ENCODE measurements at regions not wholly inside any gene's neighbourhood (a gene's known extent, or its start where the extent isn't known, plus 50 kb on each side); places are given as distances from the start of the nearest gene placed in this dataset.

DNA sequence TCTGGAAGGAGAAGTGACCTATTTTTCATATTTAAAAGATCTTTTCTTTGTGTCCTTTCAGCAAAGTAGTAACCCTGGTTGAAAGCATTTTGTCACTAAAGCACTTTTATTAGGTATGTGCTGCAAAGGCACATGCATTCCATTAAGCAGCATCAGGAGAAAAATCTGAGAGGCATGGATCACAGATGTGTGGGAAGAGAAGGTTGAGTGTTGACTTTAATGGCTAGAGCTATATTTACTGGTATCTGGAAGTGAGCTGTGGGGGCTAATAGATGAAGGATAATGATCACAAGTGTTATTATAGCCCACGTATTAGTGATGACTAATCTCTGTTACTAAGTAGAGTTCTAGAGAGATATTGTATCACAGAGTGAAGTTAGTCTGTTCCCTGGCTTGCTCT is 1520.7 kb downstream of the ARAP2 start:
- TF ChIP-seq EZH2 (IDR thresholded peaks at IDR 0.05; ENCODE audit: borderline replicate concordance, low read depth, low read length, poor library complexity, severe bottlenecking): no peak
- TF ChIP-seq, protein P1, sequence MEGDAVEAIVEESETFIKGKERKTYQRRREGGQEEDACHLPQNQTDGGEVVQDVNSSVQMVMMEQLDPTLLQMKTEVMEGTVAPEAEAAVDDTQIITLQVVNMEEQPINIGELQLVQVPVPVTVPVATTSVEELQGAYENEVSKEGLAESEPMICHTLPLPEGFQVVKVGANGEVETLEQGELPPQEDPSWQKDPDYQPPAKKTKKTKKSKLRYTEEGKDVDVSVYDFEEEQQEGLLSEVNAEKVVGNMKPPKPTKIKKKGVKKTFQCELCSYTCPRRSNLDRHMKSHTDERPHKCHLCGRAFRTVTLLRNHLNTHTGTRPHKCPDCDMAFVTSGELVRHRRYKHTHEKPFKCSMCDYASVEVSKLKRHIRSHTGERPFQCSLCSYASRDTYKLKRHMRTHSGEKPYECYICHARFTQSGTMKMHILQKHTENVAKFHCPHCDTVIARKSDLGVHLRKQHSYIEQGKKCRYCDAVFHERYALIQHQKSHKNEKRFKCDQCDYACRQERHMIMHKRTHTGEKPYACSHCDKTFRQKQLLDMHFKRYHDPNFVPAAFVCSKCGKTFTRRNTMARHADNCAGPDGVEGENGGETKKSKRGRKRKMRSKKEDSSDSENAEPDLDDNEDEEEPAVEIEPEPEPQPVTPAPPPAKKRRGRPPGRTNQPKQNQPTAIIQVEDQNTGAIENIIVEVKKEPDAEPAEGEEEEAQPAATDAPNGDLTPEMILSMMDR (conservative IDR thresholded peaks at IDR 0.05; ENCODE audit: low read depth, low read length): no peak
